ENCODE measurements at regions not wholly inside any gene's neighbourhood (a gene's known extent, or its start where the extent isn't known, plus 50 kb on each side); places are given as distances from the start of the nearest gene placed in this dataset.

DNA sequence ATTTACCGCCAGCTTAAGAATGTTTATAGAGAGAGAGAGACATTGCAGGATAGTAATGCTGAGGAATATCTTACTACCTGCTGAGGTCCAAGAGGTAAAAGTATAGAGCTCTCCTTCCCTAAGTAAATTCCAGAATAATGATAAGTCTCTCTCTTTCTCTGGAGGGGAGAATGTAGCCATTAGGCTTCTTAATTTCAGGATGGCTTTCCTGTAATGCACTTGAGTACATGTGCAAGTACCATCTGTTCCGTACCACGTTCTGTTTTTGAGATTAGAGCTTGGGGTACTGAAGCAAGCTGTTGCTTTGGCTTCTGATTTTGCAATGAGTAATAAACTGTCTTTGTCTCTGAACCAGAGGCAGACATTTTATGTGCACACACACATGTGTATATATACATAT, 1314.0 kb downstream of the JRKL start:
- no peak for TF ChIP-seq CTCF (IDR thresholded peaks at IDR 0.05 in 8 of 11, conservative IDR thresholded peaks at IDR 0.05 in 3 of 11)
- TF ChIP-seq POLR2A (IDR thresholded peaks at IDR 0.05) = no peak
- no peak for TF ChIP-seq POLR2AphosphoS5 (IDR thresholded peaks at IDR 0.05)
